NOMO-1 treated with DMSO at 0.1 percent for 48 hours (cell line): ENCODE measurements at regions not wholly inside any gene's neighbourhood (a gene's known extent, or its start where the extent isn't known, plus 50 kb on each side); places are given as distances from the start of the nearest gene placed in this dataset.
"Not testable (repeated sequence)": the region's sequence is repeated elsewhere in the genome, so short reads cannot be mapped to it uniquely, and the experiment has no call there.

ENCODE experiments used
- DNase-seq: peaks from one replicate; lab custom pipeline; 2025; ENCODE audit not compliant: unreplicated experiment; lab: John Stamatoyannopoulos, UW

GRCh38 chr10:45520476-45520875 lies 146.5 kb downstream of the ALOX5 start:
- DNase-seq = no peak

DNA sequence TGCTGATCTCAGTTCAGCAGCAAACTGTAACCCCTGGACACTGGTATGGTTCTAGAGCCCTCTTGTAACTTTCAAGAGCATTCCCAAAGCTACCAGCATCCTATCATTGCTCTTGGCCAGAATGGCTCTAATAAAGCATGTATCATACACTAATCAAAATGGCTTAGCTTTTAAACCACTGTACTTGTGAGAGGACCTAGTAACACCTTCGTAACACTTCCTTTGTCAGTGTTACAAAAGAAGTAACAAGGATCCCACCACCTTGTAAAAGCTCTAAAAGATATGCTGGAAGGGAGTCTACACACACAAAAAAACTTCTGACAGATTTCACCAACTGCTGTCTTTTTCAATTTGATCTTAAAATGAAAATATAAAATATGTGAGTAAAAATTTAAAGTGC lies 144.7 kb downstream of the ALOX5 start:
- no peak for DNase-seq

- no peak for DNase-seq
These were observed 141.6 kb downstream of the ALOX5 start for GRCh38 chr10:45515630-45516029.

- DNase-seq = no peak
These were observed 140.6 kb downstream of the ALOX5 start for GRCh38 chr10:45514291-45515270.

DNA sequence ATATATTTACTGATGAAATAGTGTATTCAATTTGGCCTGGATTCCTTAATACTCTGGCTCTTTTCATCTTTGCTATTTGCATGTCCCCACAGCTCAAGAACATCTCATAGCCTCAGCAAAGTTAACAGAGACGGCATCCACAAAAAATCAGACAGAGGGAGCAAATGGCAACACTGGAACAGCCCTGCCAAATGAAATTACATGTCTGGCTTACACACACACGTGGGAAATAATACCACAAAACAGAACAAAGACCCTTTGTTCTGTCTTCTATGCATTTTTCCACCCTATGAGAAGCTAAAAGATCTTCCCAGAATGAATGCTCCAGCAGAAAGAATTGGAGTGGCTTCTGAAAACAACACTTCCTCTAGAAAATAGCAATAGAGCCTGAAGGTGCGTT lies 139.5 kb downstream of the ALOX5 start:
- DNase-seq = no peak

GRCh38 chr10:45511926-45512325 lies 137.9 kb downstream of the ALOX5 start:
- DNase-seq = not testable (repeated sequence)

DNA sequence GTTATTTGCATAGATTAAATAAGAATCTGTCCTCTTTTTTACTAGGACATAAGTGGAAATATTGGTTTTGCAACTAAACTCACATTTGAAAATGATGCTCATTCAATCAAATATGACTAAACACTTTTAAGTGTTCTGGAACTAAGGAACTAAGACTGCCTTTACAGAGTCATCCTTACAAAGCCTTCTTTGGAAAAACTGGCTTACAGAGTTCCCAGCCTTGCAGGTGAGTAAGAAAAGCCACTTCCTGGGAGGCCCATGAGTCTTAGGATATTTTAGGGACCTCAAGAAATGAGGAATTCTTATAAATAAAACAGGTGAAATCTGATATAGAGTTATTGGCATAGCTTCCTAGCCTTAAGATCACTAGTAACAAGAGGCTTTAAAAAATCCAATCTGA lies 135.5 kb downstream of the ALOX5 start:
- no peak for DNase-seq

DNA sequence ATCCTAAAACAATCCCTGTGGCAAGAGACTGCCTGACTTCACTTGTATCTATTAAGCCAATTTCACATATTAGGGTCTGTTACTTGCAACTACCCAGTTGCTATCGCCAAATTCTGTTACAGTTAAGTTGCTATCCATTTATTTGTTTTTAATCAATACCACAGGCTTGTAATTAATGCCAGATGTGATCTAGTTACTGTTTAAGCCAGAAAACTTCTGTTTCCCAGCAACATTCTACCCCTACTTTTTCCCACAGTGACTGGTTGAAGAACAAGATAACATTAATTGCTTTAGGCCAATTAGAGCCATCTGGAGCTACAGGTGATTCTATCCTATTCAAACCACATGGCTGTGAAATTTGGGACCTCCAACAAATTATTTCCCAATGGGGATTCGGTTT lies 131.3 kb downstream of the ALOX5 start:
- no peak for DNase-seq

DNA sequence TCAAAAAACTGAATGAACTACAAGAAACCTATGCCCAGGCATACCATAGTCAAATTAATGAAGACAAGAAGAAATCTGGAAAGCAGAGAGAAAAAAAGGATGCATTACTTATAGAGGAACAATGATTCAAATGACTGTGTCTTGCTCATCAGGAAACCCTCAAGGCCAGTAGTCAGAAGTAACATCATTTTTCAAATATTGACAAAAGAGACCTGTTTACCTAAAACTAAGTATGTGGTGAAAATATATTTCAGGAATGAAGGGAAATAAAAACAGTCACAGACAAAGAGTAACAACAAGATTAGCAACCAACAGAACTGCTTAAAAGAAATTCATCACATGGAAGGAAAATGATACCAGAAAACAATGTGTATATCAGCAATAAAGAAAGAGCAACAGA lies 128.4 kb downstream of the ALOX5 start:
- no peak for DNase-seq

- no peak for DNase-seq
These were observed 127.8 kb downstream of the ALOX5 start for GRCh38 chr10:45501791-45502190.

DNA sequence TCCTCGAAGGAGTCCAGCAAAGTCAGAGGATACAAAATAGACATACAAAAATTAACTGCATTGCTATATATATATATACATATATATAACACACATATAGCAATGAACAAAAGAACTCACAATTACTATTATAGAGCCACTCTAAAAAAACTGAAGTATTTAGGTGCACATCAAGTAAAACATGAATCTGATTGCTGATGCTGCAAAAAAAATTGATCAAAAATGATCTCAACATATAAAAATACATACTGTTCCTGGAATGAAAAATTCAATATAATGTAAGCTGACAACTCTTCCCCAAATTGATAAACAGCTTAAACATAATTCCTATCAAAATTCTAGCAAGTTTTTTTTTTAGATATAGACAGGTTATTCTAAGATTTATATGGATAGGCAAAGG lies 126.8 kb downstream of the ALOX5 start:
- DNase-seq = no peak

DNA sequence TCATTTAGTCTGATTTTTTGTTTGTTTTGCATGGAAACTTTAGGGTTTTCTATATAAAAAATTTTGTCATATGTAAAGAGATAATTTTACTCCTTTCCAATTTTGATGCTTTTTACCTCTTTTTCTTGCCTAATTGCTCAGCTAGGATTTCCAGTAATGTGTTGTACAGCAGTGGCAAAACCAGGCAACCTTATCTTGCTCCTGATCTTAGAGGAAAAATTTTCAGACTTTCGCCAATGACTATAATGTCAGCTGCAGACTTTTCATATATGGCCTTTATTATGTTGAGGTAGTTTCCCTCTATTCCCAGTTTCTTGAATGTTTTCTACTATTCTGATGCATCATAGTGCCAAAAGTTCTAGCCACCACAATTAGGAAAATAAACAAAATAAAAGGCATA lies 126.3 kb downstream of the ALOX5 start:
- DNase-seq = no peak

DNA sequence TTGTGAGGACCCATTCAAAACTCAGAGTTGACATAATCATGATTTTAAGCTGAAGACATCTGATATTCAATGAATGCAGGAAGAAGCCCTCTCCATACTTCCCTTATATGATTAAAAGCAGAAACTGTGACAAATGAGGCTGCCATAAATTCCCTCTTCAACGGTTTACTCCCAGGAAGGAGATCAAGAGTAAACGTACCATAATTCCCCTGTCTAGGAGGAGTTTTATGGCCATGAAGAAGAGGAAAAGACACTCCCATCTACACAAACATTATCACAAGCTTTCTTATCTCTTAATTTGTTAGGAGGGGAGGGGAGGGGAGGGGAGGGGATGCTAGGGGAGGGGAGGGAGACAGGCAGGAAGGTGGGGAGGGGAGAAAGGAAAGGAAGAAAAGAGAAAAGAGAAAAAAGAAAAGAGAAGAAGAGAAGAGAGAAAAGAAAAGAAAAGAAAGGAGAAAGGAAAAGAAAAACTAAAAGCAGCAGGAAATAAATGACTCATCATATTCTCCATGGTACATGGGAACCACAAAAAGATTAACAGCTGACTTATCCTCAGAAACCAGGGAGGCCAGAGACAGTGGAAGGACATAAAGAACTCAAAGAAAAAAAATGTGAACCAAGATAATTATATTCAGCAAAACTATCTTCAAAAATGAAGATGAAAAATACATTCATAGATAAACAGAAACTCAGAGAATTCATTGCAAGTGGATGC lies 121.6 kb downstream of the ALOX5 start:
- no peak for DNase-seq
